ENCODE measurements at regions not wholly inside any gene's neighbourhood (a gene's known extent, or its start where the extent isn't known, plus 50 kb on each side); places are given as distances from the start of the nearest gene placed in this dataset.

GRCh38 chr13:109846185-109846584 lies 59.8 kb upstream of the IRS2 start:
- no peak for DNase-seq

- peak in 1 of 2 experiments; percentile 17 for DNase-seq
Observed at GRCh38 chr13:109844396-109844795, 58.0 kb upstream of the IRS2 start.

- no peak for DNase-seq
Observed at GRCh38 chr13:109843695-109844094, 57.3 kb upstream of the IRS2 start.

GRCh38 chr13:109842212-109842920 lies 56.0 kb upstream of the IRS2 start:
- DNase-seq = no peak

GRCh38 chr13:109840893-109841287 lies 54.5 kb upstream of the IRS2 start:
- DNase-seq = no peak

GRCh38 chr13:109840201-109840892 lies 54.0 kb upstream of the IRS2 start:
- no peak for DNase-seq

GRCh38 chr13:109836629-109837607 lies 50.5 kb upstream of the IRS2 start:
- peak in 1 of 2 experiments; percentile 22 for DNase-seq
